ENCODE measurements at regions not wholly inside any gene's neighbourhood (a gene's known extent, or its start where the extent isn't known, plus 50 kb on each side); places are given as distances from the start of the nearest gene placed in this dataset.

DNA sequence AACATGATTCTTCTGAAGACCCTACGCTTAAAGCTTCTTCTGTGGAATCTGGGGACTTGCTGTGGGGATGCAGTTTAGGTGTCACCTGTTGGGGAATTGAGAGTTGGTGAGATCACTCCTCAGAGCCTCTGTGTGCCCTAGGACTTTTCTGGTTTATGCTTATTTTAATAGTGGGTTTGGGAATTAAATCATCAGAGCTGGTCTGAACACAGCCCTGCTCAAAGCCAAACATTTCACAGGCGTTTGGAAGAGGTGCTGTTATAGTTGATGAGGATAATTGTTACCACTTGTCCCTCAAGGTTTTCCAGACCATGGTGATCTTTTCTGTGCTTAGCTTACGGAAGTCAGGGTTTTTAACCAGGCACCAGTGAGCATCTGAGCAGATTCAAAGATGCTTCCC, 106.1 kb downstream of the EBLN1 start:
- H3K4me3 ChIP-seq, result no peak overlapping the region
- no peaks in the 10 kb centered on the region for H3K36me3 ChIP-seq
- 61% methylated on average over 3 of the region's 3 CpGs for WGBS
- no peaks in the 10 kb centered on the region for H3K9me3 ChIP-seq
- TF ChIP-seq POLR2AphosphoS5 (IDR thresholded peaks at IDR 0.05) (no peak), EP300 (IDR thresholded peaks at IDR 0.05) (no peak), POLR2A (IDR thresholded peaks at IDR 0.05) (no peak)
- TF ChIP-seq, protein P1, sequence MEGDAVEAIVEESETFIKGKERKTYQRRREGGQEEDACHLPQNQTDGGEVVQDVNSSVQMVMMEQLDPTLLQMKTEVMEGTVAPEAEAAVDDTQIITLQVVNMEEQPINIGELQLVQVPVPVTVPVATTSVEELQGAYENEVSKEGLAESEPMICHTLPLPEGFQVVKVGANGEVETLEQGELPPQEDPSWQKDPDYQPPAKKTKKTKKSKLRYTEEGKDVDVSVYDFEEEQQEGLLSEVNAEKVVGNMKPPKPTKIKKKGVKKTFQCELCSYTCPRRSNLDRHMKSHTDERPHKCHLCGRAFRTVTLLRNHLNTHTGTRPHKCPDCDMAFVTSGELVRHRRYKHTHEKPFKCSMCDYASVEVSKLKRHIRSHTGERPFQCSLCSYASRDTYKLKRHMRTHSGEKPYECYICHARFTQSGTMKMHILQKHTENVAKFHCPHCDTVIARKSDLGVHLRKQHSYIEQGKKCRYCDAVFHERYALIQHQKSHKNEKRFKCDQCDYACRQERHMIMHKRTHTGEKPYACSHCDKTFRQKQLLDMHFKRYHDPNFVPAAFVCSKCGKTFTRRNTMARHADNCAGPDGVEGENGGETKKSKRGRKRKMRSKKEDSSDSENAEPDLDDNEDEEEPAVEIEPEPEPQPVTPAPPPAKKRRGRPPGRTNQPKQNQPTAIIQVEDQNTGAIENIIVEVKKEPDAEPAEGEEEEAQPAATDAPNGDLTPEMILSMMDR (IDR thresholded peaks at IDR 0.05), result no peak
- H3K27me3 ChIP-seq, result no peaks in the 10 kb centered on the region
- H3K27ac ChIP-seq, result no peak overlapping the region
- H3K4me1 ChIP-seq, result no peaks in the 10 kb centered on the region
- no peak for DNase-seq (ENCODE audit: low spot score in 2 of 2)

GRCh38 chr10:22111260-22111659, 106.6 kb downstream of the EBLN1 start:
- Histone ChIP-seq H3K9me3 (no peaks in the 10 kb centered on the region), H3K27ac (no peak overlapping the region), H3K4me3 (no peak overlapping the region), H3K36me3 (no peaks in the 10 kb centered on the region), H3K4me1 (no peaks in the 10 kb centered on the region), H3K27me3 (no peaks in the 10 kb centered on the region)
- DNase-seq (ENCODE audit: low spot score in 2 of 2), result no peak
- no peak for TF ChIP-seq EP300 (IDR thresholded peaks at IDR 0.05)
- 52% methylated on average over 4 of the region's 4 CpGs for WGBS

DNA sequence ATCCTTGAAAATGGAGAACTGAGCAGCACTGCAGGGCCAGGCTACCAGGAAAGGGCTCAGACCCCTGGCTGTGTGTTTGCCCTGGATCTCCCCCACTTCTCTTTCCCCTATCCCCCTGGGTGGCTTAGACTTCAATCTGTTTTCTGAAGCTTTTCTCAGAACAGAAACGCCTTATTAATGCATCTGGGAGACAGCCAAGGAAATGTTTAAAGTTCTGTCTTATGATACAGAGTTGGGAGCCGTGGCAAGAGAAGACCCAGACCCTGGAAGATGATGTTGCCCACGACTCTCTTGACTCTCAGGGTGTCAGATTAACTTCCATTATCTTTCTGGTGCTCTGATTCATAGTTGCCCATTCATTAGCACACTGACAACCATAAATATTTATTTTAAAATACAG, 107.1 kb downstream of the EBLN1 start:
- no peaks in the 10 kb centered on the region for H3K36me3 ChIP-seq
- no peak overlapping the region for H3K27ac ChIP-seq
- DNase-seq (ENCODE audit: low spot score in 2 of 2), result no peak
- no peaks in the 10 kb centered on the region for H3K4me1 ChIP-seq
- no peak overlapping the region for H3K4me3 ChIP-seq
- no peaks in the 10 kb centered on the region for H3K9me3 ChIP-seq
- no peaks in the 10 kb centered on the region for H3K27me3 ChIP-seq
- TF ChIP-seq, protein P1 (IDR thresholded peaks at IDR 0.05), result no peak
- no peak for TF ChIP-seq POLR2A (IDR thresholded peaks at IDR 0.05)
- no peak for TF ChIP-seq EP300 (IDR thresholded peaks at IDR 0.05)
- no peak for TF ChIP-seq POLR2AphosphoS5 (IDR thresholded peaks at IDR 0.05)
- 29% methylated on average over 3 of the region's 3 CpGs for WGBS

DNA sequence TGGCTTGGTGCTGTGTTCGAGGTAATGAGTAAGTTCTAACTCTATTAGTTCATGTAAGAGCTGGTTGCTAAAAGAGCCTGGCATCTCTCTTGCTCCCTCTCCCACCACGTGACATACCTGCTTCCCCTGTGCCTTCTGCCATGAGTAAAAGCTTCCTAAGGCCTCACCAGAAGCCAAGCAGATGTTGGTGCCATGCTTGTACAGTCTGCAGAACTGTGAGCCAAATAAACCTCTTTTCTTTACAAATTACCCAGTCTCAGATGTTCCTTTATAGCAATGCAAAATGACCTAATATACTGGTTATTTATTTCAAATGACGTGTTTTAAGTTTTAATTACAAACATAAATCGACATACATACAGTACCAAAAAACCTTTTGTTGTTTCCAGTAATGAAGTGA, 101.7 kb upstream of the DNAJC1 start:
- no peaks in the 10 kb centered on the region for H3K36me3 ChIP-seq
- H3K4me1 ChIP-seq, result no peaks in the 10 kb centered on the region
- no peaks in the 10 kb centered on the region for H3K9me3 ChIP-seq
- H3K4me3 ChIP-seq, result no peak overlapping the region
- no peaks in the 10 kb centered on the region for H3K27me3 ChIP-seq
- TF ChIP-seq, protein P1 (IDR thresholded peaks at IDR 0.05), result no peak
- TF ChIP-seq POLR2AphosphoS5 (IDR thresholded peaks at IDR 0.05), result no peak
- TF ChIP-seq EP300 (IDR thresholded peaks at IDR 0.05), result no peak
- TF ChIP-seq POLR2A (IDR thresholded peaks at IDR 0.05), result no peak
- no peak for DNase-seq (ENCODE audit: low spot score in 2 of 2)
- WGBS, result 87% methylated on average over 4 of the region's 4 CpGs
- H3K27ac ChIP-seq, result no peak overlapping the region

GRCh38 chr10:22103701-22104470, 100.4 kb upstream of the DNAJC1 start:
- H3K27ac ChIP-seq, result no peak overlapping the region
- no peaks in the 10 kb centered on the region for H3K36me3 ChIP-seq
- TF ChIP-seq POLR2A (IDR thresholded peaks at IDR 0.05) (no peak), EP300 (IDR thresholded peaks at IDR 0.05) (no peak), POLR2AphosphoS5 (IDR thresholded peaks at IDR 0.05) (no peak)
- TF ChIP-seq, protein P1 (IDR thresholded peaks at IDR 0.05), result peak in 1 of 2 donors; percentile 11
- no peak for DNase-seq (ENCODE audit: low spot score in 2 of 2)
- no peaks in the 10 kb centered on the region for H3K27me3 ChIP-seq
- WGBS, result 72% methylated on average over 4 of the region's 4 CpGs
- H3K4me1 ChIP-seq, result no peaks in the 10 kb centered on the region
- H3K4me3 ChIP-seq, result no peak overlapping the region
- H3K9me3 ChIP-seq, result no peaks in the 10 kb centered on the region
